H9 (cell line): ENCODE measurements at regions not wholly inside any gene's neighbourhood (a gene's known extent, or its start where the extent isn't known, plus 50 kb on each side); places are given as distances from the start of the nearest gene placed in this dataset.

Experiments used
- DNase-seq: peaks from one replicate; pipeline ENCODE4 v3.0.0-alpha.2; 2017
- H2AFZ ChIP-seq: one replicate; pipeline ENCODE4 v1.6.1; 2013; ENCODE audit warnings: mild to moderate bottlenecking, low read length, control low read depth, moderate library complexity
- H2AK5ac ChIP-seq: 2 replicates; pipeline ENCODE4 v1.6.1; 2013; ENCODE audit warnings: low read length, control low read depth, mixed read lengths; ENCODE audit not compliant: insufficient read length
- H2BK120ac ChIP-seq: one replicate; pipeline ENCODE4 v1.6.1; 2013; ENCODE audit warnings: low read depth, mild to moderate bottlenecking, low read length, control low read depth, inconsistent platforms; ENCODE audit not compliant: poor library complexity, severe bottlenecking
- H2BK12ac ChIP-seq: 2 replicates; pipeline ENCODE4 v1.6.1; 2013; ENCODE audit warnings: low read length, control low read depth, mixed read lengths, low read depth; ENCODE audit not compliant: insufficient read length
- H2BK15ac ChIP-seq: 2 replicates; pipeline ENCODE4 v1.6.1; 2013; ENCODE audit warnings: low read depth, low read length, control low read depth
- H2BK20ac ChIP-seq: one replicate; pipeline ENCODE4 v1.6.1; 2013; ENCODE audit warnings: low read depth, mild to moderate bottlenecking, low read length, control low read depth, inconsistent platforms; ENCODE audit not compliant: poor library complexity, severe bottlenecking
- H2BK5ac ChIP-seq: 2 replicates; pipeline ENCODE4 v1.6.1; 2013; ENCODE audit warnings: low read length, control low read depth, mixed read lengths; ENCODE audit not compliant: insufficient read length
- H3K14ac ChIP-seq: 2 replicates; pipeline ENCODE4 v1.6.1; 2013; ENCODE audit warnings: low read length, control low read depth; ENCODE audit not compliant: insufficient read depth
- H3K18ac ChIP-seq: 2 replicates; pipeline ENCODE4 v1.6.1; 2013; ENCODE audit warnings: low read depth, mild to moderate bottlenecking, mixed read lengths, low read length, control low read depth; ENCODE audit not compliant: insufficient read length
- H3K23ac ChIP-seq: 2 replicates; pipeline ENCODE4 v1.6.1; 2013; ENCODE audit warnings: low read length, control low read depth, mixed read lengths, low read depth; ENCODE audit not compliant: insufficient read length
- H3K23me2 ChIP-seq: 2 replicates; pipeline ENCODE4 v1.6.1; 2013; ENCODE audit warnings: low read depth, mild to moderate bottlenecking, mixed read lengths, low read length, control low read depth; ENCODE audit not compliant: insufficient read length, poor library complexity, severe bottlenecking
- H3K27ac ChIP-seq: 2 replicates; pipeline ENCODE4 v1.5.1; 2013; ENCODE audit warnings: low read length, control low read depth, mixed read lengths, low read depth; ENCODE audit not compliant: insufficient read length
- H3K27me3 ChIP-seq: 2 replicates; pipeline ENCODE4 v1.6.1; 2013; ENCODE audit warnings: low read length, control low read depth, inconsistent platforms; ENCODE audit not compliant: insufficient read depth
- H3K4ac ChIP-seq: 2 replicates; pipeline ENCODE4 v1.6.1; 2013; ENCODE audit warnings: low read depth, mild to moderate bottlenecking, control low read depth, inconsistent platforms, low read length, moderate library complexity
- H3K4me1 ChIP-seq: 2 replicates; pipeline ENCODE4 v1.6.1; 2013; ENCODE audit warnings: low read length, control low read depth, inconsistent platforms; ENCODE audit not compliant: insufficient read depth
- H3K4me2 ChIP-seq: 2 replicates; pipeline ENCODE4 v1.6.1; 2013; ENCODE audit warnings: low read length, control low read depth, mixed read lengths; ENCODE audit not compliant: insufficient read length, insufficient read depth
- H3K56ac ChIP-seq: 2 replicates; pipeline ENCODE4 v1.6.1; 2013; ENCODE audit warnings: low read depth, mild to moderate bottlenecking, mixed read lengths, low read length, control low read depth; ENCODE audit not compliant: insufficient read length
- H3K79me1 ChIP-seq: 2 replicates; pipeline ENCODE4 v1.6.1; 2013; ENCODE audit warnings: low read depth, mild to moderate bottlenecking, moderate library complexity, low read length, control low read depth, inconsistent platforms; ENCODE audit not compliant: insufficient read depth, poor library complexity, severe bottlenecking
- H3K79me2 ChIP-seq: 2 replicates; pipeline ENCODE4 v1.6.1; 2013; ENCODE audit warnings: low read length, control low read depth, inconsistent platforms; ENCODE audit not compliant: insufficient read depth
- H3K9ac ChIP-seq: 2 replicates; pipeline ENCODE4 v1.6.1; 2013; ENCODE audit warnings: low read length, control low read depth, mixed read lengths; ENCODE audit not compliant: insufficient read length; ENCODE audit errors: extremely low read depth
- H3K9me3 ChIP-seq: one replicate; pipeline ENCODE4 v1.6.1; 2013; ENCODE audit warnings: low read depth, low read length, inconsistent platforms; ENCODE audit not compliant: control insufficient read depth
- H3T11ph ChIP-seq: one replicate; pipeline ENCODE4 v1.6.1; 2013; ENCODE audit warnings: mild to moderate bottlenecking, low read length, control low read depth, inconsistent platforms
- H4K20me1 ChIP-seq: one replicate; pipeline ENCODE4 v1.6.1; 2013; ENCODE audit not compliant: control insufficient read depth, insufficient read length, insufficient read depth
- H4K5ac ChIP-seq: 2 replicates; pipeline ENCODE4 v1.6.1; 2013; ENCODE audit warnings: low read depth, mild to moderate bottlenecking, mixed read lengths, low read length, control low read depth; ENCODE audit not compliant: insufficient read length
- H4K8ac ChIP-seq: replicated peaks from 2 replicates; pipeline ENCODE4 v1.6.1; 2013; ENCODE audit warnings: low read length, control low read depth, mixed read lengths, low read depth; ENCODE audit not compliant: insufficient read length
- H4K91ac ChIP-seq: 2 replicates; pipeline ENCODE4 v1.6.1; 2013; ENCODE audit warnings: low read depth, mild to moderate bottlenecking, moderate library complexity, mixed read lengths, low read length, control low read depth; ENCODE audit not compliant: insufficient read length
- H3K27ac Mint-ChIP-seq, 3 experiments: 2 replicates in 2 of 3; 3 replicates in 1 of 3; pipeline ENCODE4 v1.8.0; 2020 to 2021; ENCODE audit warnings: mixed read lengths in 3 of 3, mild to moderate bottlenecking in 1 of 3, moderate library complexity in 1 of 3
- H3K27me3 Mint-ChIP-seq: 2 replicates; pipeline ENCODE4 v1.8.0; 2021; ENCODE audit warnings: low read depth, mild to moderate bottlenecking, moderate library complexity, mixed read lengths
- H3K36me3 Mint-ChIP-seq, 3 experiments: 2 replicates in 2 of 3; 3 replicates in 1 of 3; pipeline ENCODE4 v1.8.0; 2020 to 2021; ENCODE audit warnings: low read depth in 3 of 3, mixed read lengths in 3 of 3; ENCODE audit not compliant: insufficient read depth in 1 of 3
- H3K4me1 Mint-ChIP-seq, 2 experiments: 2 replicates each; pipeline ENCODE4 v1.8.0; 2020; ENCODE audit warnings: mixed read lengths in 2 of 2
- H3K4me3 Mint-ChIP-seq, 2 experiments: 2 replicates in 1 of 2; 3 replicates in 1 of 2; pipeline ENCODE4 v1.8.0; 2020 to 2021; ENCODE audit warnings: mild to moderate bottlenecking in 2 of 2, mixed read lengths in 2 of 2, moderate library complexity in 1 of 2
- H3K9me3 Mint-ChIP-seq, 2 experiments: 2 replicates in 1 of 2; 3 replicates in 1 of 2; pipeline ENCODE4 v1.8.0; 2020; ENCODE audit warnings: mild to moderate bottlenecking in 2 of 2, mixed read lengths in 2 of 2, moderate library complexity in 1 of 2
- CTCF ChIP-seq: fragments of 200-600 bp; sonication (generic); conservative IDR thresholded peaks from 3 replicates; pipeline ENCODE4 v1.8.0; 2021; ENCODE audit warnings: antibody characterized with exemption, mild to moderate bottlenecking
- WGBS: extraction: QIAGEN DNeasy Blood & Tissue Kit; methylation state at CpG from one replicate; pipeline ENCODE4 v1.1.7; 2013; ENCODE audit warnings: missing lambda C conversion rate, low lambda C conversion rate, mixed read lengths; ENCODE audit not compliant: insufficient read length; ENCODE audit errors: extremely low coverage; 5-methylcytosine and 5-hydroxymethylcytosine counted together

DNA sequence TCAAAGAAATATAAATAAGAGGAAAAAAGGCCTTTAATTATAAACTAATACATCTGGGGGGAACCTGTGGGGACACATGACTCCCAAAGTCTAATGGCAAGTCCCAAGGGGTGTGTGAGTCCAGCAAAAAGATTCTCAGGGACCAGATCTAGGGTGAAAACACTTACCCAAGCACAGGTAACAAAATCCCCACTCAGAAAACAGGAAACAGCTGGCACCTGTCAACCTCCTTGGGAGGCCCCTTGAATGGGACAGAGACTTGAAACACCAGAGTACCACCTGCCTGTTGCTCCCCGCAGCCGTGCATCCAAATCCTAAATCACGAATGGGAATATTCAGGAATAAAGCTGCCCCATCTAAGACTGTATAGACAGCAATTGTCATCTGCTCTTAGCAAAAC is 461.2 kb upstream of the CDH5 start:
- Histone ChIP-seq H3K4me1 (no peaks in the 10 kb centered on the region), H4K20me1 (no peaks in the 10 kb centered on the region), H3K14ac (no peak overlapping the region), H3K4me2 (no peak overlapping the region), H3K23me2 (no peaks in the 10 kb centered on the region), H2AFZ (no peak overlapping the region), H3K23ac (no peak overlapping the region), H4K5ac (no peak overlapping the region), H2AK5ac (no peak overlapping the region), H3T11ph (no peak overlapping the region), H2BK120ac (no peak overlapping the region), H3K9me3 (no peaks in the 10 kb centered on the region), H3K79me2 (no peaks in the 10 kb centered on the region), H3K27ac (no peak overlapping the region), H3K9ac (no peak overlapping the region), H3K79me1 (no peaks in the 10 kb centered on the region), H3K18ac (no peak overlapping the region), H4K91ac (no peak overlapping the region), H2BK5ac (no peak overlapping the region), H3K4ac (no peak overlapping the region), H2BK20ac (no peak overlapping the region), H3K27me3 (no peaks in the 10 kb centered on the region), H3K56ac (no peak overlapping the region), H2BK12ac (no peak overlapping the region), H4K8ac (no peak overlapping the region), H2BK15ac (no peak overlapping the region)
- H3K9me3 Mint-ChIP-seq, result no peaks in the 10 kb centered on the region
- H3K27me3 Mint-ChIP-seq, result no peaks in the 10 kb centered on the region; the same call in 1 of the 2 replicates
- no peak for DNase-seq
- TF ChIP-seq CTCF, result no peak
- H3K36me3 Mint-ChIP-seq, result no peaks in the 10 kb centered on the region
- no peak overlapping the region for H3K27ac Mint-ChIP-seq
- WGBS, result no CpG with 5 or more reads among the region's 3 CpGs
- no peak overlapping the region for H3K4me3 Mint-ChIP-seq
- H3K4me1 Mint-ChIP-seq, result peaks cover 12 to 16% of the 10 kb centered on the region in 2 experiments
